H9 (cell line): ENCODE measurements at regions not wholly inside any gene's neighbourhood (a gene's known extent, or its start where the extent isn't known, plus 50 kb on each side); places are given as distances from the start of the nearest gene placed in this dataset.
A peak's percentile ranks its signal among the peaks of the same experiment; 100 is the strongest.

Source experiments
- DNase-seq: peaks from one replicate; pipeline ENCODE4 v3.0.0-alpha.2; 2017
- H2AFZ ChIP-seq: one replicate; pipeline ENCODE4 v1.6.1; 2013; ENCODE audit warnings: mild to moderate bottlenecking, low read length, control low read depth, moderate library complexity
- H2AK5ac ChIP-seq: 2 replicates; pipeline ENCODE4 v1.6.1; 2013; ENCODE audit warnings: low read length, control low read depth, mixed read lengths; ENCODE audit not compliant: insufficient read length
- H2BK120ac ChIP-seq: one replicate; pipeline ENCODE4 v1.6.1; 2013; ENCODE audit warnings: low read depth, mild to moderate bottlenecking, low read length, control low read depth, inconsistent platforms; ENCODE audit not compliant: poor library complexity, severe bottlenecking
- H2BK12ac ChIP-seq: 2 replicates; pipeline ENCODE4 v1.6.1; 2013; ENCODE audit warnings: low read length, control low read depth, mixed read lengths, low read depth; ENCODE audit not compliant: insufficient read length
- H2BK15ac ChIP-seq: 2 replicates; pipeline ENCODE4 v1.6.1; 2013; ENCODE audit warnings: low read depth, low read length, control low read depth
- H2BK20ac ChIP-seq: one replicate; pipeline ENCODE4 v1.6.1; 2013; ENCODE audit warnings: low read depth, mild to moderate bottlenecking, low read length, control low read depth, inconsistent platforms; ENCODE audit not compliant: poor library complexity, severe bottlenecking
- H2BK5ac ChIP-seq: 2 replicates; pipeline ENCODE4 v1.6.1; 2013; ENCODE audit warnings: low read length, control low read depth, mixed read lengths; ENCODE audit not compliant: insufficient read length
- H3K14ac ChIP-seq: 2 replicates; pipeline ENCODE4 v1.6.1; 2013; ENCODE audit warnings: low read length, control low read depth; ENCODE audit not compliant: insufficient read depth
- H3K18ac ChIP-seq: 2 replicates; pipeline ENCODE4 v1.6.1; 2013; ENCODE audit warnings: low read depth, mild to moderate bottlenecking, mixed read lengths, low read length, control low read depth; ENCODE audit not compliant: insufficient read length
- H3K23ac ChIP-seq: 2 replicates; pipeline ENCODE4 v1.6.1; 2013; ENCODE audit warnings: low read length, control low read depth, mixed read lengths, low read depth; ENCODE audit not compliant: insufficient read length
- H3K23me2 ChIP-seq: 2 replicates; pipeline ENCODE4 v1.6.1; 2013; ENCODE audit warnings: low read depth, mild to moderate bottlenecking, mixed read lengths, low read length, control low read depth; ENCODE audit not compliant: insufficient read length, poor library complexity, severe bottlenecking
- H3K27ac ChIP-seq: 2 replicates; pipeline ENCODE4 v1.5.1; 2013; ENCODE audit warnings: low read length, control low read depth, mixed read lengths, low read depth; ENCODE audit not compliant: insufficient read length
- H3K27me3 ChIP-seq: 2 replicates; pipeline ENCODE4 v1.6.1; 2013; ENCODE audit warnings: low read length, control low read depth, inconsistent platforms; ENCODE audit not compliant: insufficient read depth
- H3K4ac ChIP-seq: 2 replicates; pipeline ENCODE4 v1.6.1; 2013; ENCODE audit warnings: low read depth, mild to moderate bottlenecking, control low read depth, inconsistent platforms, low read length, moderate library complexity
- H3K4me1 ChIP-seq: 2 replicates; pipeline ENCODE4 v1.6.1; 2013; ENCODE audit warnings: low read length, control low read depth, inconsistent platforms; ENCODE audit not compliant: insufficient read depth
- H3K4me2 ChIP-seq: 2 replicates; pipeline ENCODE4 v1.6.1; 2013; ENCODE audit warnings: low read length, control low read depth, mixed read lengths; ENCODE audit not compliant: insufficient read length, insufficient read depth
- H3K56ac ChIP-seq: 2 replicates; pipeline ENCODE4 v1.6.1; 2013; ENCODE audit warnings: low read depth, mild to moderate bottlenecking, mixed read lengths, low read length, control low read depth; ENCODE audit not compliant: insufficient read length
- H3K79me1 ChIP-seq: 2 replicates; pipeline ENCODE4 v1.6.1; 2013; ENCODE audit warnings: low read depth, mild to moderate bottlenecking, moderate library complexity, low read length, control low read depth, inconsistent platforms; ENCODE audit not compliant: insufficient read depth, poor library complexity, severe bottlenecking
- H3K79me2 ChIP-seq: 2 replicates; pipeline ENCODE4 v1.6.1; 2013; ENCODE audit warnings: low read length, control low read depth, inconsistent platforms; ENCODE audit not compliant: insufficient read depth
- H3K9ac ChIP-seq: 2 replicates; pipeline ENCODE4 v1.6.1; 2013; ENCODE audit warnings: low read length, control low read depth, mixed read lengths; ENCODE audit not compliant: insufficient read length; ENCODE audit errors: extremely low read depth
- H3K9me3 ChIP-seq: one replicate; pipeline ENCODE4 v1.6.1; 2013; ENCODE audit warnings: low read depth, low read length, inconsistent platforms; ENCODE audit not compliant: control insufficient read depth
- H3T11ph ChIP-seq: one replicate; pipeline ENCODE4 v1.6.1; 2013; ENCODE audit warnings: mild to moderate bottlenecking, low read length, control low read depth, inconsistent platforms
- H4K20me1 ChIP-seq: one replicate; pipeline ENCODE4 v1.6.1; 2013; ENCODE audit not compliant: control insufficient read depth, insufficient read length, insufficient read depth
- H4K5ac ChIP-seq: 2 replicates; pipeline ENCODE4 v1.6.1; 2013; ENCODE audit warnings: low read depth, mild to moderate bottlenecking, mixed read lengths, low read length, control low read depth; ENCODE audit not compliant: insufficient read length
- H4K8ac ChIP-seq: replicated peaks from 2 replicates; pipeline ENCODE4 v1.6.1; 2013; ENCODE audit warnings: low read length, control low read depth, mixed read lengths, low read depth; ENCODE audit not compliant: insufficient read length
- H4K91ac ChIP-seq: 2 replicates; pipeline ENCODE4 v1.6.1; 2013; ENCODE audit warnings: low read depth, mild to moderate bottlenecking, moderate library complexity, mixed read lengths, low read length, control low read depth; ENCODE audit not compliant: insufficient read length
- H3K27ac Mint-ChIP-seq, 3 experiments: 2 replicates in 2 of 3; 3 replicates in 1 of 3; pipeline ENCODE4 v1.8.0; 2020 to 2021; ENCODE audit warnings: mixed read lengths in 3 of 3, mild to moderate bottlenecking in 1 of 3, moderate library complexity in 1 of 3
- H3K27me3 Mint-ChIP-seq: 2 replicates; pipeline ENCODE4 v1.8.0; 2021; ENCODE audit warnings: low read depth, mild to moderate bottlenecking, moderate library complexity, mixed read lengths
- H3K36me3 Mint-ChIP-seq, 3 experiments: 2 replicates in 2 of 3; 3 replicates in 1 of 3; pipeline ENCODE4 v1.8.0; 2020 to 2021; ENCODE audit warnings: low read depth in 3 of 3, mixed read lengths in 3 of 3; ENCODE audit not compliant: insufficient read depth in 1 of 3
- H3K4me1 Mint-ChIP-seq, 2 experiments: 2 replicates each; pipeline ENCODE4 v1.8.0; 2020; ENCODE audit warnings: mixed read lengths in 2 of 2
- H3K4me3 Mint-ChIP-seq, 2 experiments: 2 replicates in 1 of 2; 3 replicates in 1 of 2; pipeline ENCODE4 v1.8.0; 2020 to 2021; ENCODE audit warnings: mild to moderate bottlenecking in 2 of 2, mixed read lengths in 2 of 2, moderate library complexity in 1 of 2
- H3K9me3 Mint-ChIP-seq, 2 experiments: 2 replicates in 1 of 2; 3 replicates in 1 of 2; pipeline ENCODE4 v1.8.0; 2020; ENCODE audit warnings: mild to moderate bottlenecking in 2 of 2, mixed read lengths in 2 of 2, moderate library complexity in 1 of 2
- CTCF ChIP-seq: fragments of 200-600 bp; sonication (generic); conservative IDR thresholded peaks from 3 replicates; pipeline ENCODE4 v1.8.0; 2021; ENCODE audit warnings: antibody characterized with exemption, mild to moderate bottlenecking
- WGBS: extraction: QIAGEN DNeasy Blood & Tissue Kit; methylation state at CpG from one replicate; pipeline ENCODE4 v1.1.7; 2013; ENCODE audit warnings: missing lambda C conversion rate, low lambda C conversion rate, mixed read lengths; ENCODE audit not compliant: insufficient read length; ENCODE audit errors: extremely low coverage; 5-methylcytosine and 5-hydroxymethylcytosine counted together

GRCh38 chr14:105853907-105854599, 327.7 kb downstream of the TMEM121 start:
- TF ChIP-seq CTCF: no peak
- Mint-ChIP-seq H3K27ac (peak overlapping the region in 1 of 3 experiments; percentile 74; a peak in 1 of 7 replicates), H3K36me3 (peaks cover 15 to 22% (median 17%) of the 10 kb centered on the region in 3 experiments; a peak in 6 of 7 replicates), H3K4me3 (no peak overlapping the region), H3K9me3 (peaks cover 84 to 91% of the 10 kb centered on the region in 2 experiments), H3K4me1 (no peaks in the 10 kb centered on the region), H3K27me3 (peaks cover 3% of the 10 kb centered on the region)
- H2BK5ac ChIP-seq: no peak overlapping the region
- no peak overlapping the region for H3K9ac ChIP-seq
- no peaks in the 10 kb centered on the region for H3K27me3 ChIP-seq
- H3K79me2 ChIP-seq: no peaks in the 10 kb centered on the region
- H2BK120ac ChIP-seq: no peak overlapping the region
- no peak overlapping the region for H3K23ac ChIP-seq
- H4K5ac ChIP-seq: no peak overlapping the region
- no peak overlapping the region for H3T11ph ChIP-seq
- H3K18ac ChIP-seq: no peak overlapping the region
- no peaks in the 10 kb centered on the region for H3K79me1 ChIP-seq
- no peak overlapping the region for H2BK20ac ChIP-seq
- no peak for DNase-seq
- H3K4me1 ChIP-seq: no peaks in the 10 kb centered on the region
- no peak overlapping the region for H2BK15ac ChIP-seq
- no peak overlapping the region for H3K4me2 ChIP-seq
- no peak overlapping the region for H3K4ac ChIP-seq
- peaks cover 92% of the 10 kb centered on the region for H3K9me3 ChIP-seq
- no peak overlapping the region for H3K56ac ChIP-seq
- H2AK5ac ChIP-seq: no peak overlapping the region
- H3K23me2 ChIP-seq: no peaks in the 10 kb centered on the region
- H2AFZ ChIP-seq: no peak overlapping the region
- WGBS: no CpG with 5 or more reads among the region's 25 CpGs
- no peak overlapping the region for H3K14ac ChIP-seq
- H4K91ac ChIP-seq: no peak overlapping the region
- no peak overlapping the region for H3K27ac ChIP-seq
- H4K8ac ChIP-seq: no peak overlapping the region
- H2BK12ac ChIP-seq: no peak overlapping the region
- H4K20me1 ChIP-seq: no peaks in the 10 kb centered on the region
